Ishikawa (cell line): ENCODE measurements at regions not wholly inside any gene's neighbourhood (a gene's known extent, or its start where the extent isn't known, plus 50 kb on each side); places are given as distances from the start of the nearest gene placed in this dataset.

Source experiments
- CEBPB ChIP-seq: IDR thresholded peaks from 2 replicates; pipeline ENCODE4 v1.6.1; 2012
- CREB1 ChIP-seq: IDR thresholded peaks from 2 replicates; pipeline ENCODE4 v1.6.1; 2012; ENCODE audit warnings: low read depth
- EGR1 ChIP-seq: IDR thresholded peaks from 2 replicates; pipeline ENCODE4 v1.6.1; 2012
- EP300 ChIP-seq: IDR thresholded peaks from 2 replicates; pipeline ENCODE4 v1.6.1; 2012; ENCODE audit warnings: borderline replicate concordance
- FOXM1 ChIP-seq: IDR thresholded peaks from 2 replicates; pipeline ENCODE4 v1.6.1; 2012; ENCODE audit warnings: low read depth, borderline replicate concordance
- MAX ChIP-seq: IDR thresholded peaks from 2 replicates; pipeline ENCODE4 v1.6.1; 2012
- NFIC ChIP-seq: IDR thresholded peaks from 2 replicates; pipeline ENCODE4 v1.6.1; 2012
- RAD21 ChIP-seq: IDR thresholded peaks from 2 replicates; pipeline ENCODE4 v1.6.1; 2012; ENCODE audit warnings: low read depth
- REST ChIP-seq: IDR thresholded peaks from 2 replicates; pipeline ENCODE4 v1.6.1; 2012; ENCODE audit warnings: low read depth, mild to moderate bottlenecking
- TAF1 ChIP-seq: IDR thresholded peaks from 2 replicates; pipeline ENCODE4 v1.6.1; 2012; ENCODE audit warnings: low read depth, mild to moderate bottlenecking
- TCF12 ChIP-seq: IDR thresholded peaks from 2 replicates; pipeline ENCODE4 v1.6.1; 2012; ENCODE audit warnings: low read depth
- TEAD4 ChIP-seq: IDR thresholded peaks from 2 replicates; pipeline ENCODE4 v1.6.1; 2012
- USF1 ChIP-seq: IDR thresholded peaks from 2 replicates; pipeline ENCODE4 v1.6.1; 2012
- YY1 ChIP-seq: IDR thresholded peaks from 2 replicates; pipeline ENCODE4 v1.6.1; 2012; ENCODE audit warnings: low read depth
- ZBTB7A ChIP-seq: IDR thresholded peaks from 2 replicates; pipeline ENCODE4 v1.6.1; 2012; ENCODE audit warnings: low read depth

GRCh38 chr1:195336812-195337211, 1271.4 kb downstream of the KCNT2 start:
- no peak for TF ChIP-seq TCF12

- TF ChIP-seq TEAD4, result no peak
- TF ChIP-seq ZBTB7A, result no peak
- TF ChIP-seq CREB1, result no peak
- TF ChIP-seq TAF1, result no peak
- TF ChIP-seq EGR1, result no peak
- no peak for TF ChIP-seq REST
- TF ChIP-seq NFIC, result no peak
- no peak for TF ChIP-seq FOXM1
- no peak for TF ChIP-seq YY1
- no peak for TF ChIP-seq TCF12
- no peak for TF ChIP-seq EP300
- TF ChIP-seq CEBPB, result no peak
- no peak for TF ChIP-seq USF1
- TF ChIP-seq RAD21, result no peak
- no peak for TF ChIP-seq MAX
Measured at GRCh38 chr1:195335541-195335940, 1272.7 kb downstream of the KCNT2 start.

- TF ChIP-seq TCF12 (no peak), REST (no peak), EP300 (no peak), NFIC (no peak), YY1 (no peak), USF1 (no peak), RAD21 (no peak), ZBTB7A (no peak), EGR1 (no peak), CREB1 (no peak), FOXM1 (no peak), CEBPB (no peak), TAF1 (no peak), TEAD4 (no peak), MAX (no peak)
Measured at GRCh38 chr1:195332102-195332501, 1276.1 kb downstream of the KCNT2 start.

- TF ChIP-seq RAD21 (no peak), EGR1 (no peak), REST (no peak), MAX (no peak), FOXM1 (no peak), NFIC (no peak), TEAD4 (no peak), TAF1 (no peak), CEBPB (no peak), CREB1 (no peak), YY1 (no peak), USF1 (no peak), TCF12 (no peak), EP300 (no peak)
Measured at GRCh38 chr1:195328681-195329080, 1279.6 kb downstream of the KCNT2 start.
